A549 (cell line): ENCODE measurements at regions not wholly inside any gene's neighbourhood (a gene's known extent, or its start where the extent isn't known, plus 50 kb on each side); places are given as distances from the start of the nearest gene placed in this dataset.

Experiments used
- ATAC-seq, 2 experiments: fragments of 200-7000 bp in 1 of 2; fragments of >200 bp in 1 of 2; cut with Nextera tagmentation in 1 of 2; cut with Tn5 transposase in 1 of 2; 3 replicates each; pipeline versions ENCODE4 v1.8.0 to v1.9.1; 2018 to 2020; ENCODE audit warnings: mild to moderate bottlenecking in 1 of 2, moderate library complexity in 1 of 2
- CTCF ChIA-PET: fragments of 300-600 bp; sonication (Branson Sonifier 250); formaldehyde crosslinking; extraction: SDS; loops from one replicate; lab custom pipeline; 2021; ENCODE audit warnings: antibody characterized with exemption, inconsistent platforms; lab: Yijun Ruan, JAX
- POLR2A ChIA-PET: fragments of 350-600 bp; formaldehyde crosslinking; extraction: SDS; loops from one replicate; lab custom pipeline; 2021; ENCODE audit warnings: antibody characterized with exemption, inconsistent platforms; lab: Yijun Ruan, JAX
- DNase-seq, 2 experiments: peaks; one replicate each; pipeline versions ENCODE4 v3.0.0 to v3.0.0-alpha.2; 2011 to 2016; ENCODE audit warnings: low read depth in 1 of 2, low spot score in 1 of 2
- FAIRE-seq: peaks from 2 replicates; lab custom pipeline; 2011; peaks lifted over from hg19 to GRCh38; lab: Jason Lieb, UNC
- H3K27ac ChIP-seq, 2 experiments: fragments of >200 bp; sonication (Bioruptor Twin); formaldehyde crosslinking; 3 replicates each; pipeline ENCODE4 v1.5.1; 2016 to 2017
- H3K4me1 ChIP-seq: fragments of >200 bp; sonication (Bioruptor Twin); formaldehyde crosslinking; 3 replicates; pipeline ENCODE4 v1.6.1; 2016
- H3K4me2 ChIP-seq: fragments of >200 bp; sonication (Bioruptor Twin); formaldehyde crosslinking; 3 replicates; pipeline ENCODE4 v1.6.1; 2016
- H3K4me3 ChIP-seq: fragments of >200 bp; sonication (Bioruptor Twin); formaldehyde crosslinking; 3 replicates; pipeline ENCODE4 v1.5.1; 2016
- H3K9me3 ChIP-seq: fragments of >200 bp; sonication (Bioruptor Twin); formaldehyde crosslinking; 3 replicates; pipeline ENCODE4 v1.6.1; 2016
- CBX2 ChIP-seq: fragments of 200-600 bp; sonication (generic); IDR thresholded peaks from 2 replicates; pipeline ENCODE4 v1.6.1; 2016; ENCODE audit warnings: low read depth, mild to moderate bottlenecking, borderline replicate concordance
- CBX8 ChIP-seq: fragments of 200-600 bp; sonication (generic); IDR thresholded peaks from 2 replicates; pipeline ENCODE4 v1.6.1; 2016
- CEBPB ChIP-seq, 2 experiments: fragments of >200 bp in 1 of 2; sonication (Bioruptor Twin) in 1 of 2; formaldehyde crosslinking in 1 of 2; IDR thresholded peaks; 2 replicates each; pipeline ENCODE4 v1.6.1; 2012 to 2016
- CHD2 ChIP-seq: fragments of 150-350 bp; IDR thresholded peaks from 2 replicates; pipeline ENCODE4 v1.6.1; 2014; ENCODE audit warnings: low read length; ENCODE audit not compliant: partially characterized antibody
- CTCF ChIP-seq: fragments of >200 bp; sonication (Bioruptor Twin); formaldehyde crosslinking; IDR thresholded peaks from 3 replicates; pipeline ENCODE4 v1.5.1; 2016
- E2F6 ChIP-seq: IDR thresholded peaks from 2 replicates; pipeline ENCODE4 v1.6.1; 2012; ENCODE audit warnings: low read depth, borderline replicate concordance
- ESRRA ChIP-seq: fragments of 150-350 bp; IDR thresholded peaks from 2 replicates; pipeline ENCODE4 v1.6.1; 2014; ENCODE audit warnings: mild to moderate bottlenecking, low read length, borderline replicate concordance
- FOSB ChIP-seq: fragments of 250-450 bp; sonication (Bioruptor Pico); IDR thresholded peaks from 2 replicates; pipeline ENCODE4 v1.5.0; 2020; ENCODE audit warnings: mild to moderate bottlenecking, moderate library complexity
- FOSL2 ChIP-seq, 2 experiments: fragments of 450-650 bp in 1 of 2; fragments of >200 bp in 1 of 2; sonication (Bioruptor Twin) in 1 of 2; formaldehyde crosslinking; IDR thresholded peaks; 2 replicates each; pipeline versions ENCODE4 v1.5.0 to v1.6.1; 2016 to 2020; ENCODE audit warnings: mild to moderate bottlenecking in 1 of 2, moderate library complexity in 1 of 2
- FOXS1 ChIP-seq: fragments of 250-450 bp; sonication (Bioruptor Pico); IDR thresholded peaks from 2 replicates; pipeline ENCODE4 v1.5.0; 2020; ENCODE audit warnings: mild to moderate bottlenecking, moderate library complexity
- GATA3 ChIP-seq: IDR thresholded peaks from 2 replicates; pipeline ENCODE4 v1.6.1; 2012; ENCODE audit warnings: borderline replicate concordance
- HDAC2 ChIP-seq: fragments of 200-600 bp; sonication (generic); IDR thresholded peaks from 2 replicates; pipeline ENCODE4 v1.6.1; 2016
- HEYL ChIP-seq: fragments of 250-450 bp; sonication (Bioruptor Pico); IDR thresholded peaks from 2 replicates; pipeline ENCODE4 v1.8.0; 2021; ENCODE audit warnings: mild to moderate bottlenecking, moderate library complexity
- HOXA7 ChIP-seq: fragments of 250-450 bp; sonication (Bioruptor Pico); IDR thresholded peaks from 2 replicates; pipeline ENCODE4 v1.5.0; 2020; ENCODE audit warnings: mild to moderate bottlenecking, moderate library complexity
- HOXB5 ChIP-seq: fragments of 250-450 bp; sonication (Bioruptor Pico); IDR thresholded peaks from 2 replicates; pipeline ENCODE4 v1.5.0; 2020; ENCODE audit warnings: mild to moderate bottlenecking, moderate library complexity
- JUN ChIP-seq, 2 experiments: fragments of >200 bp; sonication (Bioruptor Twin); formaldehyde crosslinking; IDR thresholded peaks; 2 replicates in 1 of 2; 3 replicates in 1 of 2; pipeline ENCODE4 v1.6.1; 2016 to 2017
- KDM1A ChIP-seq: fragments of 200-600 bp; sonication (generic); IDR thresholded peaks from 2 replicates; pipeline ENCODE4 v1.6.1; 2016; ENCODE audit warnings: low read depth, mild to moderate bottlenecking
- MYC ChIP-seq: IDR thresholded peaks from 2 replicates; pipeline ENCODE4 v1.6.1; 2012; ENCODE audit warnings: mild to moderate bottlenecking, inconsistent platforms, low read length, improper control_type of control experiment, borderline replicate concordance
- NPAS2 ChIP-seq: fragments of 250-450 bp; sonication (Bioruptor Pico); IDR thresholded peaks from 2 replicates; pipeline ENCODE4 v1.8.0; 2022; ENCODE audit warnings: mild to moderate bottlenecking, moderate library complexity, borderline replicate concordance
- PBX3 ChIP-seq: IDR thresholded peaks from 2 replicates; pipeline ENCODE4 v1.6.1; 2012
- PHF8 ChIP-seq: fragments of 200-600 bp; sonication (generic); IDR thresholded peaks from 2 replicates; pipeline ENCODE4 v1.6.1; 2016; ENCODE audit warnings: low read depth, mild to moderate bottlenecking, antibody characterized with exemption, moderate library complexity, borderline replicate concordance
- POLR2A ChIP-seq: IDR thresholded peaks from 2 replicates; pipeline ENCODE4 v1.6.1; 2012; ENCODE audit warnings: mild to moderate bottlenecking, low read length
- POLR2AphosphoS2 ChIP-seq: conservative IDR thresholded peaks from 2 replicates; pipeline ENCODE4 v1.6.1; 2012; ENCODE audit warnings: low read length, improper control_type of control experiment, inconsistent platforms
- RCOR1 ChIP-seq: fragments of 150-350 bp; IDR thresholded peaks from 2 replicates; pipeline ENCODE4 v1.6.1; 2014; ENCODE audit warnings: antibody characterized with exemption, low read length, low read depth
- REST ChIP-seq: fragments of 200-600 bp; sonication (generic); IDR thresholded peaks from 2 replicates; pipeline ENCODE4 v1.6.1; 2016; ENCODE audit warnings: antibody characterized with exemption, mild to moderate bottlenecking, moderate library complexity
- RNF2 ChIP-seq: fragments of 200-600 bp; sonication (generic); IDR thresholded peaks from 2 replicates; pipeline ENCODE4 v1.6.1; 2016; ENCODE audit warnings: low read depth, mild to moderate bottlenecking, antibody characterized with exemption, moderate library complexity, borderline replicate concordance
- TFCP2L1 ChIP-seq: fragments of 250-450 bp; sonication (Bioruptor Pico); IDR thresholded peaks from 2 replicates; pipeline ENCODE4 v1.5.0; 2021; ENCODE audit warnings: mild to moderate bottlenecking
- USF2 ChIP-seq: fragments of 450-650 bp; IDR thresholded peaks from 2 replicates; pipeline ENCODE4 v1.6.1; 2014; ENCODE audit warnings: antibody characterized with exemption
- ZC3H11A ChIP-seq: fragments of 450-650 bp; IDR thresholded peaks from 2 replicates; pipeline ENCODE4 v1.6.1; 2014; ENCODE audit warnings: antibody characterized with exemption, mild to moderate bottlenecking
- ZNF302 ChIP-seq: fragments of 250-450 bp; sonication (Bioruptor Pico); IDR thresholded peaks from 2 replicates; pipeline ENCODE4 v1.9.0; 2021; ENCODE audit warnings: inconsistent platforms, mild to moderate bottlenecking, moderate library complexity
- ZSCAN20 ChIP-seq: fragments of 250-450 bp; sonication (Bioruptor Pico); IDR thresholded peaks from 2 replicates; pipeline ENCODE4 v1.8.0; 2022; ENCODE audit warnings: mild to moderate bottlenecking, moderate library complexity
- WGBS: methylation state at CpG from one replicate; pipeline ENCODE4 v1.1.6; 2017; ENCODE audit errors: missing lambda C conversion rate; 5-methylcytosine and 5-hydroxymethylcytosine counted together

- ChIA-PET CTCF (interaction anchor here (1.3 kb wide), 1 partner anchor 19 kb away, joined by 3 read pairs; no protein-coding TSS in a partner anchor), POLR2A (no interaction called here)
- Histone ChIP-seq H3K4me1 (no peaks in the 10 kb centered on the region), H3K4me2 (no peak overlapping the region), H3K9me3 (no peaks in the 10 kb centered on the region), H3K27ac (no peak overlapping the region), H3K4me3 (no peak overlapping the region)
- no peak for ATAC-seq
- DNase-seq = no peak
- TF ChIP-seq POLR2A (no peak), RNF2 (no peak), CHD2 (no peak), ZC3H11A (no peak), JUN (IDR thresholded peaks at IDR 0.05) (no peak), CBX2 (no peak), CEBPB (IDR thresholded peaks at IDR 0.05) (no peak), HOXA7 (CRISPR knock-in tag) (no peak), KDM1A (no peak), ZSCAN20 (no peak), HEYL (no peak), GATA3 (no peak), USF2 (no peak), FOSB (CRISPR knock-in tag) (no peak), POLR2AphosphoS2 (no peak), RCOR1 (no peak), E2F6 (no peak)
- FAIRE-seq = no peak
- whole genome bisulfite sequencing = 31% methylated on average over 4 of the region's 4 CpGs
Measured at GRCh38 chr12:30828686-30829085, 73.9 kb upstream of the CAPRIN2 start.

- no peak overlapping the region for H3K4me3 ChIP-seq
- H3K4me2 ChIP-seq = no peak overlapping the region
- no peaks in the 10 kb centered on the region for H3K4me1 ChIP-seq
- FAIRE-seq = no peak
- ATAC-seq = no peak
- 55% methylated on average over 15 of the region's 15 CpGs for WGBS
- CTCF ChIA-PET = interaction anchor here (0.6 to 1.4 kb wide), 4 partner anchors 9 to 70 kb away, joined by 3 read pairs; no protein-coding TSS in a partner anchor
- no peaks in the 10 kb centered on the region for H3K9me3 ChIP-seq
- DNase-seq = no peak
- no peak overlapping the region for H3K27ac ChIP-seq
- POLR2A ChIA-PET = no interaction called here
- no peak for TF ChIP-seq ZSCAN20
- no peak for TF ChIP-seq FOSB (CRISPR knock-in tag)
- no peak for TF ChIP-seq FOSL2 (IDR thresholded peaks at IDR 0.05)
- no peak for TF ChIP-seq FOSL2 (CRISPR knock-in tag; IDR thresholded peaks at IDR 0.05)
- no peak for TF ChIP-seq HDAC2
- no peak for TF ChIP-seq CBX8
- TF ChIP-seq FOXS1 (CRISPR knock-in tag) = no peak
- TF ChIP-seq PHF8 = no peak
- no peak for TF ChIP-seq HOXB5
- no peak for TF ChIP-seq NPAS2 (CRISPR knock-in tag)
- no peak for TF ChIP-seq PBX3
- TF ChIP-seq CTCF = no peak
- TF ChIP-seq ESRRA = no peak
- no peak for TF ChIP-seq ZNF302 (CRISPR knock-in tag)
- TF ChIP-seq TFCP2L1 (CRISPR knock-in tag) = no peak
- no peak for TF ChIP-seq MYC
- TF ChIP-seq KDM1A = no peak
- TF ChIP-seq REST = no peak
Measured at GRCh38 chr12:30827101-30828066, 72.6 kb upstream of the CAPRIN2 start.
